ENCODE measurements at regions not wholly inside any gene's neighbourhood (a gene's known extent, or its start where the extent isn't known, plus 50 kb on each side); places are given as distances from the start of the nearest gene placed in this dataset.

DNA sequence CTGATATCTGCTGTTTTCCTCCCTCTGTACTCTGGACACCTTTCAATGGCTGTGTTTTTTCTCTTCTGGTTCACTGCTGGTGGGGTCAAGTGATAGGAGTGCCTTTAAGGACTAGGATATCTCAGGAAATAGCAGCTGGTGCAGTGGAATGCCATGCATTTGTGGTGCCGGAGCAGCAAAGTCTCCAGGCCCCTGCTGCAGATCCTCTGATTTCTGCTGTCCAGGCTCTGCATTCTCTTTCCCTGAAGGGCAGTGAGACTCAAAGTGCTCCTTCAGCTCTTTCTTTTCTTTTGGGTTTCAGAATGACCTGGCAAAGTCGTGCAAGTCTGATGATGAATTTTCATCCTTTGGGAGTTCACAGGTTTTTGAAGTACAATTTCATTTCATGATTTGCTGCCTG, 774.3 kb downstream of the FAM181B start:
- no peak for TF ChIP-seq EZH2phosphoT487 (IDR thresholded peaks at IDR 0.05)
- TF ChIP-seq, protein P1, sequence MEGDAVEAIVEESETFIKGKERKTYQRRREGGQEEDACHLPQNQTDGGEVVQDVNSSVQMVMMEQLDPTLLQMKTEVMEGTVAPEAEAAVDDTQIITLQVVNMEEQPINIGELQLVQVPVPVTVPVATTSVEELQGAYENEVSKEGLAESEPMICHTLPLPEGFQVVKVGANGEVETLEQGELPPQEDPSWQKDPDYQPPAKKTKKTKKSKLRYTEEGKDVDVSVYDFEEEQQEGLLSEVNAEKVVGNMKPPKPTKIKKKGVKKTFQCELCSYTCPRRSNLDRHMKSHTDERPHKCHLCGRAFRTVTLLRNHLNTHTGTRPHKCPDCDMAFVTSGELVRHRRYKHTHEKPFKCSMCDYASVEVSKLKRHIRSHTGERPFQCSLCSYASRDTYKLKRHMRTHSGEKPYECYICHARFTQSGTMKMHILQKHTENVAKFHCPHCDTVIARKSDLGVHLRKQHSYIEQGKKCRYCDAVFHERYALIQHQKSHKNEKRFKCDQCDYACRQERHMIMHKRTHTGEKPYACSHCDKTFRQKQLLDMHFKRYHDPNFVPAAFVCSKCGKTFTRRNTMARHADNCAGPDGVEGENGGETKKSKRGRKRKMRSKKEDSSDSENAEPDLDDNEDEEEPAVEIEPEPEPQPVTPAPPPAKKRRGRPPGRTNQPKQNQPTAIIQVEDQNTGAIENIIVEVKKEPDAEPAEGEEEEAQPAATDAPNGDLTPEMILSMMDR (IDR thresholded peaks at IDR 0.05): no peak

All from neural progenitor cell (in vitro differentiated cells).